ENCODE measurements at regions not wholly inside any gene's neighbourhood (a gene's known extent, or its start where the extent isn't known, plus 50 kb on each side); places are given as distances from the start of the nearest gene placed in this dataset.

GRCh38 chr21:33989440-33989839 lies 73.8 kb upstream of the ATP5PO start:
- no peak for TF ChIP-seq CTCF (IDR thresholded peaks at IDR 0.05; ENCODE audit: low read depth, low read length)
- in situ Hi-C loops (cut with HindIII; ENCODE audit: low sequenced_read_pairs) = no loop called here
- no peak for DNase-seq (ENCODE audit: low read depth, low spot score)
- H3K4me3 ChIP-seq (ENCODE audit: low read depth, low read length) = no peak overlapping the region

- no peak overlapping the region for H3K4me3 ChIP-seq (ENCODE audit: low read depth, low read length)
- no peak for TF ChIP-seq CTCF (IDR thresholded peaks at IDR 0.05; ENCODE audit: low read depth, low read length)
- no peak for DNase-seq (ENCODE audit: low read depth, low spot score)
- in situ Hi-C loops (cut with HindIII; ENCODE audit: low sequenced_read_pairs) = no loop called here
Observed at GRCh38 chr21:33988237-33989017, 72.8 kb upstream of the ATP5PO start.

GRCh38 chr21:33987461-33987860 lies 71.9 kb upstream of the ATP5PO start:
- no peak for DNase-seq (ENCODE audit: low read depth, low spot score)
- no peak overlapping the region for H3K4me3 ChIP-seq (ENCODE audit: low read depth, low read length)
- in situ Hi-C loops (cut with HindIII; ENCODE audit: low sequenced_read_pairs) = no loop called here
- no peak for TF ChIP-seq CTCF (IDR thresholded peaks at IDR 0.05; ENCODE audit: low read depth, low read length)

- H3K4me3 ChIP-seq (ENCODE audit: low read depth, low read length) = no peak overlapping the region
- in situ Hi-C loops (cut with HindIII; ENCODE audit: low sequenced_read_pairs) = no loop called here
- TF ChIP-seq CTCF (IDR thresholded peaks at IDR 0.05; ENCODE audit: low read depth, low read length) = no peak
- DNase-seq (ENCODE audit: low read depth, low spot score) = no peak
Observed at GRCh38 chr21:33985117-33986050, 69.8 kb upstream of the ATP5PO start.

GRCh38 chr21:33984021-33984481 lies 68.4 kb upstream of the ATP5PO start:
- no peak for TF ChIP-seq CTCF (IDR thresholded peaks at IDR 0.05; ENCODE audit: low read depth, low read length)
- no peak for DNase-seq (ENCODE audit: low read depth, low spot score)
- in situ Hi-C loops (cut with HindIII; ENCODE audit: low sequenced_read_pairs) = no loop called here
- no peak overlapping the region for H3K4me3 ChIP-seq (ENCODE audit: low read depth, low read length)

GRCh38 chr21:33981391-33982101 lies 65.9 kb upstream of the ATP5PO start:
- DNase-seq (ENCODE audit: low read depth, low spot score) = no peak
- no peak overlapping the region for H3K4me3 ChIP-seq (ENCODE audit: low read depth, low read length)
- no peak for TF ChIP-seq CTCF (IDR thresholded peaks at IDR 0.05; ENCODE audit: low read depth, low read length)
- in situ Hi-C loops (cut with HindIII; ENCODE audit: low sequenced_read_pairs) = no loop called here
